BLaER1 (cell line): ENCODE measurements at regions not wholly inside any gene's neighbourhood (a gene's known extent, or its start where the extent isn't known, plus 50 kb on each side); places are given as distances from the start of the nearest gene placed in this dataset.

ENCODE experiments used
- H3K27ac ChIP-seq: shearing (Covaris generic); formaldehyde crosslinking; 2 replicates; pipeline ENCODE4 v1.8.1; 2022
- H3K27me3 ChIP-seq: shearing (Covaris generic); formaldehyde crosslinking; 2 replicates; pipeline ENCODE4 v1.8.1; 2022
- H3K36me3 ChIP-seq: shearing (Covaris generic); formaldehyde crosslinking; 2 replicates; pipeline ENCODE4 v1.8.1; 2022
- H3K4me1 ChIP-seq: shearing (Covaris generic); formaldehyde crosslinking; 2 replicates; pipeline ENCODE4 v1.8.1; 2022
- H3K4me2 ChIP-seq: shearing (Covaris generic); formaldehyde crosslinking; 2 replicates; pipeline ENCODE4 v1.8.1; 2022
- H3K4me3 ChIP-seq: shearing (Covaris generic); formaldehyde crosslinking; 2 replicates; pipeline ENCODE4 v1.8.1; 2022
- H3K9ac ChIP-seq: shearing (Covaris generic); formaldehyde crosslinking; 2 replicates; pipeline ENCODE4 v1.8.1; 2022
- H3K9me3 ChIP-seq: shearing (Covaris generic); formaldehyde crosslinking; 2 replicates; pipeline ENCODE4 v1.8.1; 2022
- H4K20me1 ChIP-seq: shearing (Covaris generic); formaldehyde crosslinking; 2 replicates; pipeline ENCODE4 v1.8.1; 2022
- Cebpa-rat ChIP-seq: shearing (Covaris generic); IDR thresholded peaks from 2 replicates; pipeline ENCODE4 v1.8.1; 2022

DNA sequence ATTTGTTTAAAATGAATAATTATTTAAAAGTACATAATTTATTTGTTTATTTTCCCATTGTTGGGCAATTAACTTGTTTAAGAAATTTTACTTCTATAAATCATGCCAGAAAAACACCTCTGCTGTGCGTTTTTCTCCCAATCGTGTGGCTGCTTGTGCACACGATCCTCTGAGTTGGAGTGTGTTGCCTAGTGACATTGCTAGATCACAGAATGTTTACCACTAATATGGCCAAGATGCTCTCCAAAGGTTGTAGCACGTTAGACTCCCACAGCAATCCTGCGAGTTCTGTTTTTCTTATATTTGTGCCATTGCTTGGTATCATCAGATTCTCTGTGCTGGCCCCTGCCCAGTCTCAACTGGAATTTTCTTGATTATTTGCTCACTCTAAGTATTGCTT is 207.1 kb upstream of the ADCY1 start:
- Histone ChIP-seq H3K9me3 (peaks cover 5% of the 10 kb centered on the region), H3K27me3 (no peaks in the 10 kb centered on the region), H4K20me1 (no peaks in the 10 kb centered on the region), H3K4me2 (no peak overlapping the region), H3K36me3 (no peaks in the 10 kb centered on the region), H3K27ac (no peak overlapping the region), H3K4me3 (no peak overlapping the region), H3K9ac (no peak overlapping the region), H3K4me1 (no peaks in the 10 kb centered on the region)
- no peak for TF ChIP-seq Cebpa-rat

DNA sequence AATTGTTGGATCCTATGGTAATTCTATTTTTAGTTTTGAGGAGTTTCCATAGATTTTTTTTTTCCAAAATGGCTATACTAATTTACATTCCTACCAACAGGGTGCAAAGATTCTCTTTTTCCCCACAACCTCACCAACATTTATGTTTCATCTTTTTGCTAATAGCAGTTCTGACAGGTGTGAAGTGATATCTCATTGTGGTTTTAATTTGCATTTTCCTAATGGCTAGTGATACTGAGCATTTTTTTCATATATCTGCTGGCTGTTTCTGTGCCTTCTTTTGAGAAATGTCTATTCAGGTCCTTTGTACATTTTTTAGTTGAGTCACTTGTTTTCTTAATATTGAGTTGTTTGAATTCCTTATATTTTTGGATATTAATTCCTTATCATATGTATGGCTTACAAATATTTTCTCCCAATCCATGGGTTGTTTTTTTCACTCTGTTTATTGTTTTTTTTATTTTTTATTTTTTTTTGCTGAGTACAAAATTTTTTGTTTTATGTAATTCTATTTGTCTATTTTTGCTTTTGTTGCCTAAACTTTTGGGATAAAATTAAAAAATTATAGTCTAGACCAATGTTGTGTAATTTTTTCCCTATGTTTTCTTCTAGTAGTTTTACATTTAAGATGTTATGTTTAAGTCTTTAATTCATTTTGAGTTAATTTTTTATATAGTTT is 205.9 kb upstream of the ADCY1 start:
- H3K27ac ChIP-seq: no peak overlapping the region
- no peaks in the 10 kb centered on the region for H3K36me3 ChIP-seq
- no peaks in the 10 kb centered on the region for H4K20me1 ChIP-seq
- no peak overlapping the region for H3K9ac ChIP-seq
- no peak overlapping the region for H3K4me3 ChIP-seq
- no peak overlapping the region for H3K4me2 ChIP-seq
- H3K4me1 ChIP-seq: no peaks in the 10 kb centered on the region
- no peak for TF ChIP-seq Cebpa-rat
- peaks cover 12% of the 10 kb centered on the region for H3K9me3 ChIP-seq
- H3K27me3 ChIP-seq: no peaks in the 10 kb centered on the region

DNA sequence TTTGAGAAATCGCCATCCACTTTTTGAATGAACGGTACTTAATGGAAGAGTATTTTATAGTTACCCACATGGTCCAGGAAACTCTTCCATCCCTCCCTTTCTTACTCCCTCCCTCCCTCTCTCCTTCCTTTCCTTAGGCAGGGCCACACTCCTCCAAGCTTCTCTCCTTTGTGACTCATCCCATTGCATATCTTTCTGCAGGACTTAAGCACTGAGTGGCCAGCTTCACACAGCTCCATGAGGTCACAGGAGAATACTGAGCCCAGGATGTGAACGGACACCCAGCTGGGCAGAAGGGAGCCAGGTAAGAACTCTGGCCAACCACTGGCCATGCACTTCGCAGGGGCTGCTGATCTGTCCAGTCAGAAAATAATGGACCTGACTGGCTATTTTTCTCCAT is 189.7 kb upstream of the ADCY1 start:
- Histone ChIP-seq H3K4me3 (no peak overlapping the region), H3K9me3 (peaks cover 4% of the 10 kb centered on the region; the same call in 1 of the 2 replicates), H3K27me3 (no peaks in the 10 kb centered on the region), H3K9ac (no peak overlapping the region), H3K27ac (no peak overlapping the region), H4K20me1 (no peaks in the 10 kb centered on the region), H3K4me1 (no peaks in the 10 kb centered on the region), H3K36me3 (no peaks in the 10 kb centered on the region), H3K4me2 (no peak overlapping the region)
- TF ChIP-seq Cebpa-rat: no peak

DNA sequence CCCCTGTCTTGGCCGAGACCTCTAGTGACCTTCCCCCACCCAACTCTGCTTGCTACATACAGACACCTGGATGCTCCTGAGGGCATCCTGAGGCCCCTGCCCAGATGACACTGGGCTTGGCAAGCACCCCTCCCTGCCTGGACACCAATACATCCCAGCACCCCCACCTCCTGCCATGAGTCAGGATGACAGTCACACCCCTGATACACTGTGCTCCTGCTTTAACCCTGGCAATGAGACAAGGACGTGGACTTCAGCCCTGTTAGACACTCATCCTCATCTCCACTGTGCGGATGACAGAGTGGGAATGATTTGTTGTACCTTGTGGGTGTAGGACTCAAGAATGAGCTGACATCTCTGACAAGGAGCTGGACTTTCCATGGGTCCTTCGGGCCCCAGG is 186.3 kb upstream of the ADCY1 start:
- no peaks in the 10 kb centered on the region for H3K36me3 ChIP-seq
- no peak overlapping the region for H3K4me3 ChIP-seq
- no peaks in the 10 kb centered on the region for H3K27me3 ChIP-seq
- no peaks in the 10 kb centered on the region for H4K20me1 ChIP-seq
- H3K9me3 ChIP-seq: peaks cover 14% of the 10 kb centered on the region
- no peak overlapping the region for H3K9ac ChIP-seq
- H3K4me2 ChIP-seq: no peak overlapping the region
- no peaks in the 10 kb centered on the region for H3K4me1 ChIP-seq
- no peak overlapping the region for H3K27ac ChIP-seq
- no peak for TF ChIP-seq Cebpa-rat

- H3K36me3 ChIP-seq: no peaks in the 10 kb centered on the region
- no peak overlapping the region for H3K9ac ChIP-seq
- H3K9me3 ChIP-seq: peaks cover 22% of the 10 kb centered on the region
- no peak for TF ChIP-seq Cebpa-rat
- H3K27me3 ChIP-seq: no peaks in the 10 kb centered on the region
- H4K20me1 ChIP-seq: no peaks in the 10 kb centered on the region
- no peak overlapping the region for H3K4me3 ChIP-seq
- no peak overlapping the region for H3K4me2 ChIP-seq
- no peaks in the 10 kb centered on the region for H3K4me1 ChIP-seq
- H3K27ac ChIP-seq: no peak overlapping the region
Measured at GRCh38 chr7:45389073-45389872, 184.9 kb upstream of the ADCY1 start.

- Histone ChIP-seq H3K4me2 (no peak overlapping the region), H3K36me3 (no peaks in the 10 kb centered on the region), H3K9me3 (peaks cover 31% of the 10 kb centered on the region), H3K4me3 (no peak overlapping the region), H3K9ac (no peak overlapping the region), H4K20me1 (no peaks in the 10 kb centered on the region), H3K4me1 (no peaks in the 10 kb centered on the region), H3K27me3 (no peaks in the 10 kb centered on the region), H3K27ac (no peak overlapping the region)
- no peak for TF ChIP-seq Cebpa-rat
Measured at GRCh38 chr7:45390180-45390579, 184.0 kb upstream of the ADCY1 start.

DNA sequence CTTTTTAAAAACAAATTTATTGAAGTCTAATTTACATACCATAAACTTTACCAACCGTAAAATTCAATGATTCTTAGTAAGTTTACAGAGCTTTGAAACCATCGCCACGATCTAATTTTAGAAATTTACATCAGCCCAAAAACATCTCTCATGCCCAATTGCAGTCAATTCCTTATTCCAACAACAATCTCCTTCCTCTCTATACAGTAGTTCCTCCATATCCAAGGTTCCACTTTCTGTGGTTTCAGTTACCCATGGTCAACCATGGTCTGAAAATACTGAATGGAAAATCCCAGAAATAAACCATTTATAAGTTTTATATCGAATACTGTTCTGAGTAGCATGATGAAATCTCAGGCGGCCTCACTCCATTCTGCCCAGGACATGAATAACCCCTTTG is 183.4 kb upstream of the ADCY1 start:
- Histone ChIP-seq H3K9ac (no peak overlapping the region), H3K4me3 (no peak overlapping the region), H3K4me1 (no peaks in the 10 kb centered on the region), H3K36me3 (no peaks in the 10 kb centered on the region), H3K27ac (no peak overlapping the region), H3K27me3 (no peaks in the 10 kb centered on the region), H4K20me1 (no peaks in the 10 kb centered on the region), H3K4me2 (no peak overlapping the region), H3K9me3 (peaks cover 36% of the 10 kb centered on the region)
- no peak for TF ChIP-seq Cebpa-rat

DNA sequence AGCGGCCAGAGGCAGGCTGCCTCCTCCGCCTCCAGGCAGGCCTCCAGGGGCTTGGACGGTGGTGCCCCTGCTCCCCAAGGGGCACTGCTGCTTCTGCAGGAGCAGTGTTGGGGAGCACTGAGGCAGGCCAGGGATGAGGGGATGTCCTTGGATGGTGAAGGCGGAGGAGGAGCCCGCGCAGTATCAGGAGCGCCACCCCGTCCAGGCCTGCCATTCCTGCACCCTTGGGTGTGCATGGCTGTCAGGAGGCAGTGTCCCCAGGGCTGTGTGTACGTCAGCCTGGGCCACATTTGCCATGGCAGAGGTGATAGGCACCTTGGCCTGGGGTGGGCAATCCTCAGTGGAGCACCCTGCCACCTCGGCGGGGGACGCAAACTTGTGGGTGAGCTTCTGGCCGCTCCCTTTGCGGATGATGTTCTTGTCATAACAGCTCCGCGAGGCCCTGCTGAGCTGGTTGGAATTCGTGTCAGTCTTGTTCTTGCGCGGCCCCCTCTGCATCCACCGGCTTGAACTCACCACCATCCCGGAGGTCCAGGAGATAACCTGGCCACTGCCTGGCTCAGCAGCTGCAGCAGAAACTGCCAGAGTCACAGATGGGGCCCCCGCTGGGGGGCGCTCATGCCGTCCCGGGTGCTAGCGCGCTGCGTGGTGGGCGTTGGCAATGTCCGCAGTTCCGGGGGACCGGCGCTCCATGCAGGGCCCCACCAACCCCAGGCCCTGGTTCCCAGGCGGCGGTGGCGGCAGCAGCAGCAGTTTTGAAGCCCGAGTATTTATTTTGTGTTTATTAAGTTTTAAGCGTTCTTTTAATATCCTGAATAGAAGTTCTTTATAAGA is 182.3 kb upstream of the ADCY1 start:
- Histone ChIP-seq H3K9ac (no peak overlapping the region), H3K36me3 (no peaks in the 10 kb centered on the region), H3K27me3 (no peaks in the 10 kb centered on the region), H3K4me3 (no peak overlapping the region), H3K27ac (no peak overlapping the region), H3K9me3 (peaks cover 47% of the 10 kb centered on the region), H3K4me2 (no peak overlapping the region), H3K4me1 (no peaks in the 10 kb centered on the region), H4K20me1 (no peaks in the 10 kb centered on the region)
- TF ChIP-seq Cebpa-rat: no peak

DNA sequence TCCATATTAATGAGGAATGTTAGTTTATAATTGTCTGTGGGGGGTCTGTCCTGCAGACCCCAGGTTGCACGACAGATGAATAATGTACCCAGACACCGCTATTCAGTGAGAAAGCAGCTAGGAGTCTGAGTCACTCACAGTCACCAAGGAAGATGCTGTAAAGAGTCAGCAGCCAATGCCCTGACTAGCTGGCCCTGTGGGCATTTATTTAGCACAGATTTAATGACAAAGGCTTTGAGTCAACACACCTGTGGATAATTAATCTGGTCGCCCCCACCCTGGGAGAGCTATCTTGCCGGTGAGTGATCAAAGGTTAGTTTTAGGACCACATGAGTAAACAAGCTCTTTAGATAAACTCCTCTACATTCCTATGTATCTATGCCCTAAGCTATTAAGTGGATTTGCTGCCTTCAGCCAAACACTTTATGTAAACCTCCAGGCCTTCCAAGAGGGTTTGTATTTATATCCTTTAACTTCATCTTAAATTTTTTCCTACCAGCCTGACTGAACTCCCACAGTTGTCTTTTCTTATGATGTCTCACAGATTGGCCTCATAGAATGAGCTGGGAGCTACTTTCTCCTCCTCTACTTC is 180.0 kb upstream of the ADCY1 start:
- H3K4me2 ChIP-seq: no peak overlapping the region
- no peak overlapping the region for H3K4me3 ChIP-seq
- H3K27ac ChIP-seq: no peak overlapping the region
- peaks cover 54% of the 10 kb centered on the region for H3K9me3 ChIP-seq
- no peaks in the 10 kb centered on the region for H3K27me3 ChIP-seq
- TF ChIP-seq Cebpa-rat: no peak
- H3K9ac ChIP-seq: no peak overlapping the region
- H3K36me3 ChIP-seq: no peaks in the 10 kb centered on the region
- no peaks in the 10 kb centered on the region for H4K20me1 ChIP-seq
- peaks cover 6% of the 10 kb centered on the region; the same call in 1 of the 2 replicates for H3K4me1 ChIP-seq

GRCh38 chr7:45399069-45399468 is 175.1 kb upstream of the ADCY1 start:
- H3K4me1 ChIP-seq: peaks cover 14% of the 10 kb centered on the region
- H3K4me2 ChIP-seq: no peak overlapping the region
- no peak overlapping the region for H3K9ac ChIP-seq
- peaks cover 42% of the 10 kb centered on the region for H3K9me3 ChIP-seq
- H3K36me3 ChIP-seq: no peaks in the 10 kb centered on the region
- no peak for TF ChIP-seq Cebpa-rat
- H3K27me3 ChIP-seq: no peaks in the 10 kb centered on the region
- no peak overlapping the region for H3K4me3 ChIP-seq
- H3K27ac ChIP-seq: no peak overlapping the region
- H4K20me1 ChIP-seq: no peaks in the 10 kb centered on the region
